GM12878 (cell line): ENCODE measurements at regions not wholly inside any gene's neighbourhood (a gene's known extent, or its start where the extent isn't known, plus 50 kb on each side); places are given as distances from the start of the nearest gene placed in this dataset.

Experiments used
- ATAC-seq: fragments of 200-7000 bp; cut with Tn5 transposase; 3 replicates; pipeline ENCODE4 v1.9.1; 2020; ENCODE audit warnings: mild to moderate bottlenecking, moderate library complexity
- BruUV-seq: library from RNA; stranded (reverse); fragments of 400-500 nt; replicated peaks from 2 replicates; lab custom pipeline; 2021; lab: Mats Ljungman, UMichigan
- CTCF ChIA-PET: fragments of 300-600 bp; sonication (Branson Sonifier 250); formaldehyde crosslinking; extraction: SDS; loops from one replicate; lab custom pipeline; 2021; ENCODE audit warnings: inconsistent platforms; lab: Yijun Ruan, JAX
- POLR2A ChIA-PET: fragments of 350-600 bp; formaldehyde crosslinking; extraction: SDS; loops from one replicate; lab custom pipeline; 2021; ENCODE audit warnings: inconsistent platforms; lab: Charles Lee
- RAD21 ChIA-PET: fragments of 300-600 bp; sonication (Branson Sonifier 250); formaldehyde crosslinking; loops from one replicate; lab custom pipeline; 2023; ENCODE audit warnings: antibody characterized with exemption; ENCODE audit not compliant: unreplicated experiment; lab: Charles Lee
- SMC1A ChIA-PET: fragments of 300-600 bp; sonication (Branson Sonifier 250); formaldehyde crosslinking; loops from one replicate; lab custom pipeline; 2023; ENCODE audit not compliant: unreplicated experiment, uncharacterized antibody; lab: Charles Lee
- DNase-seq: peaks from one replicate; pipeline ENCODE4 v3.0.0-alpha.2; 2011; ENCODE audit warnings: low read depth, low spot score
- FAIRE-seq: peaks from 3 replicates; lab custom pipeline; 2011; peaks lifted over from hg19 to GRCh38; lab: Jason Lieb, UNC
- H2AFZ ChIP-seq: 2 replicates; pipeline ENCODE4 v1.6.0; 2011; ENCODE audit warnings: low read depth, low read length, control low read depth; ENCODE audit not compliant: control insufficient read depth
- H3K27ac ChIP-seq: 2 replicates; pipeline ENCODE4 v1.5.1; 2011; ENCODE audit warnings: control low read depth; ENCODE audit not compliant: control insufficient read depth, insufficient read depth
- H3K27me3 ChIP-seq, 2 experiments: replicated peaks in 1 of 2; 2 replicates each; pipeline versions ENCODE4 v1.6.0 to v1.6.1; 2011; ENCODE audit warnings: low read length in 1 of 2; ENCODE audit not compliant: control insufficient read depth in 2 of 2, insufficient read depth in 2 of 2
- H3K36me3 ChIP-seq, 2 experiments: 2 replicates each; pipeline ENCODE4 v1.5.1; 2011; ENCODE audit warnings: low read length in 1 of 2; ENCODE audit not compliant: control insufficient read depth in 2 of 2, insufficient read depth in 2 of 2
- H3K4me1 ChIP-seq: 2 replicates; pipeline ENCODE4 v1.6.1; 2011; ENCODE audit warnings: mild to moderate bottlenecking, low read length, moderate library complexity, mixed read lengths; ENCODE audit not compliant: control insufficient read depth, insufficient read depth
- H3K4me2 ChIP-seq: 2 replicates; pipeline ENCODE4 v1.6.0; 2011; ENCODE audit warnings: control low read depth; ENCODE audit not compliant: control insufficient read depth, insufficient read depth
- H3K4me3 ChIP-seq: fragments of 200-600 bp; sonication (generic); 2 replicates; pipeline ENCODE4 v1.5.1; 2016
- H3K79me2 ChIP-seq: 2 replicates; pipeline ENCODE4 v1.6.0; 2011; ENCODE audit warnings: low read length; ENCODE audit not compliant: control insufficient read depth, insufficient read depth
- H3K9ac ChIP-seq: 2 replicates; pipeline ENCODE4 v1.8.0; 2011; ENCODE audit warnings: low read length, control low read depth, mixed read lengths; ENCODE audit not compliant: control insufficient read depth, insufficient read depth
- H3K9me3 ChIP-seq: replicated peaks from 3 replicates; pipeline ENCODE4 v1.5.1; 2011; ENCODE audit warnings: mild to moderate bottlenecking, low read length; ENCODE audit not compliant: control insufficient read depth, insufficient read depth
- H4K20me1 ChIP-seq: 2 replicates; pipeline ENCODE4 v1.6.0; 2011; ENCODE audit not compliant: control insufficient read depth, insufficient read depth
- ATF7 ChIP-seq: fragments of 450-650 bp; IDR thresholded peaks from 2 replicates; pipeline ENCODE4 v1.6.1; 2016; ENCODE audit warnings: low read depth, mild to moderate bottlenecking
- CHD1 ChIP-seq: IDR thresholded peaks from 2 replicates; pipeline ENCODE4 v1.6.1; 2012; ENCODE audit warnings: low read depth, low read length, improper control_type of control experiment
- KAT2A ChIP-seq: conservative IDR thresholded peaks from 2 replicates; pipeline ENCODE4 v1.6.1; 2011; ENCODE audit warnings: low read depth, low read length; ENCODE audit not compliant: control insufficient read depth
- MXI1 ChIP-seq: fragments of 150-350 bp; IDR thresholded peaks from 2 replicates; pipeline ENCODE4 v1.6.1; 2011; ENCODE audit warnings: low read depth, mild to moderate bottlenecking, inconsistent platforms, low read length, improper control_type of control experiment
- MYC ChIP-seq: IDR thresholded peaks from 2 replicates; pipeline ENCODE4 v1.6.1; 2011; ENCODE audit warnings: mild to moderate bottlenecking, low read length, moderate library complexity, inconsistent platforms; ENCODE audit not compliant: insufficient read depth, insufficient replicate concordance, insufficient read length, severe bottlenecking
- NFYA ChIP-seq: IDR thresholded peaks from 2 replicates; pipeline ENCODE4 v1.6.1; 2011; ENCODE audit warnings: low read depth, mild to moderate bottlenecking, low read length, improper control_type of control experiment, borderline replicate concordance
- NR2C1 ChIP-seq: fragments of 450-650 bp; IDR thresholded peaks from 2 replicates; pipeline ENCODE4 v1.6.1; 2017; ENCODE audit warnings: antibody characterized with exemption, mild to moderate bottlenecking, moderate library complexity
- RFX5 ChIP-seq: IDR thresholded peaks from 2 replicates; pipeline ENCODE4 v1.6.1; 2011; ENCODE audit warnings: low read depth, low read length, improper control_type of control experiment
- SMARCA5 ChIP-seq: fragments of 450-650 bp; IDR thresholded peaks from 2 replicates; pipeline ENCODE4 v1.6.1; 2017; ENCODE audit warnings: mild to moderate bottlenecking
- SPI1 ChIP-seq: IDR thresholded peaks from 2 replicates; pipeline ENCODE4 v1.6.1; 2011; ENCODE audit warnings: low read depth, mild to moderate bottlenecking, low read length, moderate library complexity, borderline replicate concordance; ENCODE audit not compliant: insufficient read depth
- SREBF1 ChIP-seq: IDR thresholded peaks from 2 replicates; pipeline ENCODE4 v1.6.1; 2012; ENCODE audit warnings: mild to moderate bottlenecking, low read length
- STAT3 ChIP-seq: IDR thresholded peaks from 2 replicates; pipeline ENCODE4 v1.6.1; 2011; ENCODE audit warnings: low read depth, low read length, improper control_type of control experiment
- YY1 ChIP-seq: IDR thresholded peaks from 2 replicates; pipeline ENCODE4 v1.6.1; 2011; ENCODE audit warnings: low read depth, mild to moderate bottlenecking, low read length
- ZNF24 ChIP-seq: fragments of 450-650 bp; IDR thresholded peaks from 2 replicates; pipeline ENCODE4 v1.6.1; 2017; ENCODE audit warnings: antibody characterized with exemption, mild to moderate bottlenecking
- WGBS: methylation state at CpG from one replicate; pipeline ENCODE4 v1.1.6; 2016; ENCODE audit warnings: low lambda C conversion rate; ENCODE audit not compliant: insufficient replicate concordance, insufficient coverage; ENCODE audit errors: missing lambda C conversion rate; 5-methylcytosine and 5-hydroxymethylcytosine counted together
- in situ Hi-C: fragments of 300-500 bp; cut with MboI; formaldehyde crosslinking; loops from 9 replicates; pipeline ENCODE4 v1.14.3; 2018; ENCODE audit warnings: mixed read lengths
- intact Hi-C: fragments of 100-400 bp; cut with micrococcal nuclease; formaldehyde crosslinking; loops from one replicate; pipeline ENCODE4 v1.14.2; 2022; ENCODE audit not compliant: unreplicated experiment
- TF ChIP-seq, protein P1 (sequence below): fragments of 450-650 bp; IDR thresholded peaks from 2 replicates; pipeline ENCODE4 v1.6.1; 2017; ENCODE audit warnings: mild to moderate bottlenecking, low read depth, inconsistent platforms; ENCODE audit not compliant: poor library complexity, severe bottlenecking
- TF ChIP-seq, protein P2 (sequence below): IDR thresholded peaks from 2 replicates; pipeline ENCODE4 v1.6.1; 2011; ENCODE audit warnings: borderline replicate concordance, low read depth, mild to moderate bottlenecking, moderate library complexity, low read length; ENCODE audit not compliant: insufficient read depth, poor library complexity, severe bottlenecking
- TF ChIP-seq, protein P3 (sequence below): IDR thresholded peaks from 2 replicates; pipeline ENCODE4 v1.6.1; 2012; ENCODE audit warnings: low read depth, low read length, improper control_type of control experiment
- TF ChIP-seq, protein P4 (sequence below): fragments of 450-650 bp; formaldehyde crosslinking; IDR thresholded peaks from 2 replicates; pipeline ENCODE4 v1.5.0; 2022; ENCODE audit warnings: mild to moderate bottlenecking, missing genetic modification characterization

DNA sequence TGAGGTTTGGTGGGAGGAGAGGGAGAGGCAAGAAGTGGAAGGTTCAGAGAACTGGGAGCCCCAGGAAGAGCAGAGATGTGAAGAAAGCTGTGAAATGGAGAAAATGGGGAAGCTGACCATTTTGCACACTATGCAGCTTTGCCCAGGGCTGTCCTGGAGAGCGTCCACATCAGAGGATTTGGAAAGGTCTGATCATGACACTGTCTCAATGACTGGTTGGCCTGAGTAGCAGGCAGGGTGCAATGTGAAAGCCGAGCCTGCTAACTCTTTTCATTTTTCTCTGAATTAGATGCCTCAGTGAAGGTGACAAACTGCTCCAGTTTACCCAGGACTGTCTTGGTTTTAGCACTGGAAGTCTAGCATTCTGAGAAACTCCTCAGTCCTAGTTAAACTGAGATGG, 330.1 kb upstream of the RPS6KA3 start:
- CTCF ChIA-PET, result no interaction called here

More for the DNA sequence above, 330.1 kb upstream of the RPS6KA3 start:
- Histone ChIP-seq H3K27me3 (no peaks in the 10 kb centered on the region), H3K9me3 (no peaks in the 10 kb centered on the region), H3K4me1 (no peaks in the 10 kb centered on the region), H3K79me2 (no peaks in the 10 kb centered on the region), H4K20me1 (no peaks in the 10 kb centered on the region), H3K4me3 (no peak overlapping the region), H3K27ac (no peak overlapping the region), H3K9ac (no peak overlapping the region), H2AFZ (no peak overlapping the region), H3K4me2 (no peak overlapping the region), H3K36me3 (no peaks in the 10 kb centered on the region)
- in situ Hi-C loops (no loop called here), intact Hi-C loops (no loop called here)
- RAD21 ChIA-PET, result no interaction called here
- WGBS, result 0% methylated on average over 2 of the region's 2 CpGs
- DNase-seq, result no peak
- no peak for FAIRE-seq
- POLR2A ChIA-PET, result no interaction called here
- TF ChIP-seq CHD1 (no peak), ATF7 (no peak), KAT2A (no peak), NFYA (no peak), RFX5 (no peak), YY1 (no peak), ZNF24 (no peak), SREBF1 (no peak), MYC (no peak), MXI1 (no peak), SPI1 (no peak), NR2C1 (no peak), SMARCA5 (no peak), STAT3 (no peak)
- TF ChIP-seq, protein P1, sequence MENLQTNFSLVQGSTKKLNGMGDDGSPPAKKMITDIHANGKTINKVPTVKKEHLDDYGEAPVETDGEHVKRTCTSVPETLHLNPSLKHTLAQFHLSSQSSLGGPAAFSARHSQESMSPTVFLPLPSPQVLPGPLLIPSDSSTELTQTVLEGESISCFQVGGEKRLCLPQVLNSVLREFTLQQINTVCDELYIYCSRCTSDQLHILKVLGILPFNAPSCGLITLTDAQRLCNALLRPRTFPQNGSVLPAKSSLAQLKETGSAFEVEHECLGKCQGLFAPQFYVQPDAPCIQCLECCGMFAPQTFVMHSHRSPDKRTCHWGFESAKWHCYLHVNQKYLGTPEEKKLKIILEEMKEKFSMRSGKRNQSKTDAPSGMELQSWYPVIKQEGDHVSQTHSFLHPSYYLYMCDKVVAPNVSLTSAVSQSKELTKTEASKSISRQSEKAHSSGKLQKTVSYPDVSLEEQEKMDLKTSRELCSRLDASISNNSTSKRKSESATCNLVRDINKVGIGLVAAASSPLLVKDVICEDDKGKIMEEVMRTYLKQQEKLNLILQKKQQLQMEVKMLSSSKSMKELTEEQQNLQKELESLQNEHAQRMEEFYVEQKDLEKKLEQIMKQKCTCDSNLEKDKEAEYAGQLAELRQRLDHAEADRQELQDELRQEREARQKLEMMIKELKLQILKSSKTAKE, result no peak
- TF ChIP-seq, protein P2, sequence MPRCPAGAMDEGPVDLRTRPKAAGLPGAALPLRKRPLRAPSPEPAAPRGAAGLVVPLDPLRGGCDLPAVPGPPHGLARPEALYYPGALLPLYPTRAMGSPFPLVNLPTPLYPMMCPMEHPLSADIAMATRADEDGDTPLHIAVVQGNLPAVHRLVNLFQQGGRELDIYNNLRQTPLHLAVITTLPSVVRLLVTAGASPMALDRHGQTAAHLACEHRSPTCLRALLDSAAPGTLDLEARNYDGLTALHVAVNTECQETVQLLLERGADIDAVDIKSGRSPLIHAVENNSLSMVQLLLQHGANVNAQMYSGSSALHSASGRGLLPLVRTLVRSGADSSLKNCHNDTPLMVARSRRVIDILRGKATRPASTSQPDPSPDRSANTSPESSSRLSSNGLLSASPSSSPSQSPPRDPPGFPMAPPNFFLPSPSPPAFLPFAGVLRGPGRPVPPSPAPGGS, result no peak
- TF ChIP-seq, protein P3, sequence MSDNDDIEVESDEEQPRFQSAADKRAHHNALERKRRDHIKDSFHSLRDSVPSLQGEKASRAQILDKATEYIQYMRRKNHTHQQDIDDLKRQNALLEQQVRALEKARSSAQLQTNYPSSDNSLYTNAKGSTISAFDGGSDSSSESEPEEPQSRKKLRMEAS, result no peak
- TF ChIP-seq, protein P4, sequence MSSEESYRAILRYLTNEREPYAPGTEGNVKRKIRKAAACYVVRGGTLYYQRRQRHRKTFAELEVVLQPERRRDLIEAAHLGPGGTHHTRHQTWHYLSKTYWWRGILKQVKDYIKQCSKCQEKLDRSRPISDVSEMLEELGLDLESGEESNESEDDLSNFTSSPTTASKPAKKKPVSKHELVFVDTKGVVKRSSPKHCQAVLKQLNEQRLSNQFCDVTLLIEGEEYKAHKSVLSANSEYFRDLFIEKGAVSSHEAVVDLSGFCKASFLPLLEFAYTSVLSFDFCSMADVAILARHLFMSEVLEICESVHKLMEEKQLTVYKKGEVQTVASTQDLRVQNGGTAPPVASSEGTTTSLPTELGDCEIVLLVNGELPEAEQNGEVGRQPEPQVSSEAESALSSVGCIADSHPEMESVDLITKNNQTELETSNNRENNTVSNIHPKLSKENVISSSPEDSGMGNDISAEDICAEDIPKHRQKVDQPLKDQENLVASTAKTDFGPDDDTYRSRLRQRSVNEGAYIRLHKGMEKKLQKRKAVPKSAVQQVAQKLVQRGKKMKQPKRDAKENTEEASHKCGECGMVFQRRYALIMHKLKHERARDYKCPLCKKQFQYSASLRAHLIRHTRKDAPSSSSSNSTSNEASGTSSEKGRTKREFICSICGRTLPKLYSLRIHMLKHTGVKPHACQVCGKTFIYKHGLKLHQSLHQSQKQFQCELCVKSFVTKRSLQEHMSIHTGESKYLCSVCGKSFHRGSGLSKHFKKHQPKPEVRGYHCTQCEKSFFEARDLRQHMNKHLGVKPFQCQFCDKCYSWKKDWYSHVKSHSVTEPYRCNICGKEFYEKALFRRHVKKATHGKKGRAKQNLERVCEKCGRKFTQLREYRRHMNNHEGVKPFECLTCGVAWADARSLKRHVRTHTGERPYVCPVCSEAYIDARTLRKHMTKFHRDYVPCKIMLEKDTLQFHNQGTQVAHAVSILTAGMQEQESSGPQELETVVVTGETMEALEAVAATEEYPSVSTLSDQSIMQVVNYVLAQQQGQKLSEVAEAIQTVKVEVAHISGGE (CRISPR knock-in tag), result no peak
- SMC1A ChIA-PET, result no interaction called here
- no TSS peak for BruUV-seq
- ATAC-seq, result no peak
